HepG2 (cell line): ENCODE measurements at regions not wholly inside any gene's neighbourhood (a gene's known extent, or its start where the extent isn't known, plus 50 kb on each side); places are given as distances from the start of the nearest gene placed in this dataset.

Source experiments
- DMTF1 ChIP-seq: sonication (generic); formaldehyde crosslinking; IDR thresholded peaks from 2 replicates; pipeline ENCODE4 v1.4.0; 2020; ENCODE audit warnings: mild to moderate bottlenecking, missing genetic modification reagents
- E2F2 ChIP-seq: sonication (generic); formaldehyde crosslinking; IDR thresholded peaks from 2 replicates; pipeline ENCODE4 v1.4.0; 2020; ENCODE audit warnings: missing genetic modification reagents, borderline replicate concordance
- ESRRA ChIP-seq: sonication (generic); formaldehyde crosslinking; IDR thresholded peaks from 2 replicates; pipeline ENCODE4 v1.5.1; 2020; ENCODE audit warnings: mild to moderate bottlenecking, low read depth, missing genetic modification reagents
- NCOR1 ChIP-seq: fragments of 200-600 bp; sonication (generic); IDR thresholded peaks from 2 replicates; pipeline ENCODE4 v1.7.0; 2017; ENCODE audit warnings: antibody characterized with exemption, low read length, borderline replicate concordance
- ZBED4 ChIP-seq: sonication (generic); formaldehyde crosslinking; IDR thresholded peaks from 2 replicates; pipeline ENCODE4 v1.4.0; 2020; ENCODE audit warnings: missing genetic modification reagents, borderline replicate concordance
- ZFYVE20 ChIP-seq: sonication (generic); formaldehyde crosslinking; IDR thresholded peaks from 2 replicates; pipeline ENCODE4 v1.8.0; 2023; ENCODE audit warnings: low read depth, mild to moderate bottlenecking, moderate library complexity, missing genetic modification reagents, borderline replicate concordance
- ZNF207 ChIP-seq: fragments of 450-650 bp; IDR thresholded peaks from 2 replicates; pipeline ENCODE4 v1.6.1; 2016; ENCODE audit warnings: antibody characterized with exemption, borderline replicate concordance
- ZNF33A ChIP-seq: sonication (generic); formaldehyde crosslinking; IDR thresholded peaks from 2 replicates; pipeline ENCODE4 v1.5.1; 2020; ENCODE audit warnings: missing genetic modification reagents, mild to moderate bottlenecking, moderate library complexity, borderline replicate concordance
- ZNF564 ChIP-seq: sonication (generic); formaldehyde crosslinking; IDR thresholded peaks from 2 replicates; pipeline ENCODE4 v1.8.1; 2023; ENCODE audit warnings: mild to moderate bottlenecking, missing genetic modification reagents
- ZNF609 ChIP-seq: sonication (generic); formaldehyde crosslinking; IDR thresholded peaks from 2 replicates; pipeline ENCODE4 v1.4.0; 2020; ENCODE audit warnings: mild to moderate bottlenecking, missing genetic modification reagents, borderline replicate concordance
- ZNF703 ChIP-seq: sonication (generic); formaldehyde crosslinking; IDR thresholded peaks from 2 replicates; pipeline ENCODE4 v1.5.1; 2020; ENCODE audit warnings: missing genetic modification reagents, mild to moderate bottlenecking, moderate library complexity, borderline replicate concordance
- ZNF770 ChIP-seq: sonication (generic); formaldehyde crosslinking; IDR thresholded peaks from 2 replicates; pipeline ENCODE4 v1.5.0; 2020; ENCODE audit warnings: mild to moderate bottlenecking, missing genetic modification reagents

GRCh38 chr13:73451221-73452029 lies 392.6 kb downstream of the KLF5 start (continued):
- peak; percentile 98 for TF ChIP-seq ZNF609 (CRISPR knock-in tag)
- no peak for TF ChIP-seq ZNF770 (CRISPR knock-in tag)
- no peak for TF ChIP-seq ZBED4 (CRISPR knock-in tag)
- TF ChIP-seq E2F2: no peak
- no peak for TF ChIP-seq ZNF207
- no peak for TF ChIP-seq ZNF33A (CRISPR knock-in tag)
- no peak for TF ChIP-seq NCOR1
- TF ChIP-seq ZNF703: no peak
- no peak for TF ChIP-seq ZFYVE20
- TF ChIP-seq ZNF564 (CRISPR knock-in tag): no peak
- no peak for TF ChIP-seq DMTF1 (CRISPR knock-in tag)
- no peak for TF ChIP-seq ESRRA (CRISPR knock-in tag)
